Activated CD8-positive, alpha-beta memory T cell treated with anti-CD3 and anti-CD28 coated beads, Interleukin-2, amount 50 U/mL, for 24 hours (primary cell): ENCODE measurements at regions not wholly inside any gene's neighbourhood (a gene's known extent, or its start where the extent isn't known, plus 50 kb on each side); places are given as distances from the start of the nearest gene placed in this dataset.

Experiments
- DNase-seq: peaks from one replicate; pipeline ENCODE4 v3.0.0-alpha.2; 2020; ENCODE audit errors: extremely low read depth

DNA sequence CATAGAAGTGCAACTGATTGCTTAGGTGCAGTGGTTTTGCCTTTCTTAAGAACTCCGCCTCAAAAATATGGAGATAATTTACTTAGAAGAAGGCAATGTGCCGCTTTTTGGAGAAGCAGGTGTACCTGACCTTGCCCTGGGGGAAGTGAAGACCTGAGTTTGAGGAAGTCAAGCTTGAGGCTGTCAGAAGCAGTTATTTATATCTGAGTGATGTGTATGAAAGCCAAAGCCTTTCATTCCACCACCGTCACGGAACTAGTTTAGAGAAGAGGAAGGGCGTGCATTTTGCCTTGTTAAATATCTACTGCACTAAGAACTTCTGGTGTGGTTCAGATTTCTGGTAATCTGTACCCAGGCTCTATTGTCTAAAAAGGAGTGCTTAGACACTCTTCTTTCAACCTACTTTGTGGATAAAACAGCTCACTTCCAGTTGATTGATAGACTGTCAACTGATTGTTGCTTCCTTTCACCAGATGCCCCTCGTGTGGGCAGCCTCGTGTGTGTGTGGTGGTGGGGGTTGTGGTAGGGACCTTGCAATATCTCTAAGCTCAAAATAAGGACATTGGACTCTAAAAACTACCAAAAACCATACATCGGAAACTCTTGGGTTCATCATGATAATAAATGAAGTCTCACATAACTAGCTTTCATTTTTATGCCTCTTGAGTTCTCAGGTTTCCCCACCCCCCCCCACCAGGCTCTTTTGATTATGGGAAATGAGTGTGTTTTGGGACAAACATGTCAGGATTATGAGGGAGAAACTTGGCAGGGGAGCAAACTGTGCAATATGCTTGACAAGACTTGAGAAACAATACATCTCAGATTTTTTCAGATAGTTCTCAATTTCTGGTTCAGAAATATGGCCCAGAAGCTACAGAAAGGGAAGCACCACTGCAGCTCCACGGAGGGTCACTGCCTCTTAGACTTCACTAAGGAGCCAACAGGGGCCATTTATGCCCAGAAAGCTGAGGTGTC, 78.6 kb downstream of the ARF6 start:
- DNase-seq: no peak

DNA sequence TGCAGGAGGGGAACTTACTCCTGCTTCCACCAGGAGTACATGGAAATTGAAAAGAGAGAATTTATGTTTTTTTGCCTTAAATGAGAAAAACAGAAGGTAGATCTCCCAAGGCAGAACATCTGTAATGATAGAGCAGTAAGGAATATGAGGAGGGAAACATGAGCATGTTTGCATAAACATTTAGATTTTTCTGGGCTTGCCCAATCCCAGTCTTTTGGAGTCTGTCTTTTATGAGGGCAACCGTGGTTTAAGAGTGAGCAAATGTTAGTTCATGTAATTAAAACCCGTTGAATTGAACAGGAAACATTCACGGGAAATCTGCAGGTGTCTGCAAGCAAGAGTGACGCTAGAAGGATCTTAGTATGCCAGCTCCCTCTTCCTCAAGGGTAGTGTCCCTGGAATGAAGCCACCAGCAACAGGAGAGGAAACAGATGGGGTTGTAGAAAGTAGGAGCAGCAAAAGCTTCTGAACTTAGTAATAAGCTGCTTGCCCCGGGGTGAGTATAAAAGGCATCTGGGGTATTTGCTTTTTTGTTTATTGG, 79.3 kb downstream of the ARF6 start:
- DNase-seq: no peak

DNA sequence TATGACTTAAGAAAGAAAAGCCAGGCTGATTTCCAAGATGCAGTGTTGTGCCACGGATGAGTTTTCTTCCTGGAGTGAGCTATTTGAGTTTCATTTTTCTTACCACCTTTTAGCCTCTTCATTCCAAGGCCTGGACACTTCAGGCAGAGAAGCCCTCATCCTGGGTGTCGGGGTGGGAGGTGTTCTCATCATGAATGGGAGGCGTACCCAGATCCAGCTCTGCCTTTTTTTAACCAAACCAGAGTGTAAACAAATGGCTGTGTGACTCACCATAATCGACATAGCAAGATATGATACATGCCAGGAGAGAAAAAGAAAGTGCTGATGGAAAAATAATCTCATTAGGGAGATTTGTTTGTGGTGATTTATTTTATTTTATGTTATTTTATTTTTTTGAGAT, 79.9 kb downstream of the ARF6 start:
- no peak for DNase-seq

DNA sequence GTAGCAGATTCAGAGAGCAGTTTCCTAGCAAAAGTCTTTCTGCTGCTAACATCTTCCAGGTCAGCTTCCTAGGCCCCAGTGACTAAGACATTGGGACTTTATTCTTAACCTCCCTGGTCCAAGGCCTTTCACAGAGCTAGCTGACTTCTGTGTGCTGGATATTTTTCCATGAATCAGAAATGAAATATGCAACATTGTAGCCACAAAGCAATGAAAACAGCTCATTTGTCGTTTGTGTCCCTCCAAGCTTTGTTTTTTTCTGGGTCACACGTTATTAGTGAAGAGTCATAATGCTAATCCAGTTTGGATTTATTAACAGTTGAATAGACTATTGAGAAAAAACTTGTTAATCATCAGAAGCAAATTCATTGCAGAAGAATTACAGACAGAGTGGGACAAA, 82.4 kb downstream of the ARF6 start:
- no peak for DNase-seq

DNA sequence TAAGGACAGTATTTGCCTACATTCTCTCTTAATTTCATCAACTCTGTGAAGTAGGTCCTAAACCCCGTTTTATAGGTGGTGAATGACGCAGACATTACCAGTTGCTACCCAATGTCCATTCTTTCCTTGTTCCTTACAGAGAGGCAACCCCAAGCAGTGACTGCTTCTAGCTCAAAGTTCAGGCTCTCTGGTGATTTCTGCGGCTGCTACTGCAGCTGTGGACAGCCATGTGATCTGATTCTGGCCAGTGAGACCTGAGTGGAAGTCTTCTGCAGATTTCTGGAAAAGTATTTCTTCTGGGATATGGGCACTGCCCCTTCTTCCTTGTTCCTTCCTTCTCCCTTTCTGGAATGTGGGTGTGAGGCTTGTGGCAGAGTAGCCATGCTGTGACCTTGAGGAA, 82.9 kb downstream of the ARF6 start:
- no peak for DNase-seq

DNA sequence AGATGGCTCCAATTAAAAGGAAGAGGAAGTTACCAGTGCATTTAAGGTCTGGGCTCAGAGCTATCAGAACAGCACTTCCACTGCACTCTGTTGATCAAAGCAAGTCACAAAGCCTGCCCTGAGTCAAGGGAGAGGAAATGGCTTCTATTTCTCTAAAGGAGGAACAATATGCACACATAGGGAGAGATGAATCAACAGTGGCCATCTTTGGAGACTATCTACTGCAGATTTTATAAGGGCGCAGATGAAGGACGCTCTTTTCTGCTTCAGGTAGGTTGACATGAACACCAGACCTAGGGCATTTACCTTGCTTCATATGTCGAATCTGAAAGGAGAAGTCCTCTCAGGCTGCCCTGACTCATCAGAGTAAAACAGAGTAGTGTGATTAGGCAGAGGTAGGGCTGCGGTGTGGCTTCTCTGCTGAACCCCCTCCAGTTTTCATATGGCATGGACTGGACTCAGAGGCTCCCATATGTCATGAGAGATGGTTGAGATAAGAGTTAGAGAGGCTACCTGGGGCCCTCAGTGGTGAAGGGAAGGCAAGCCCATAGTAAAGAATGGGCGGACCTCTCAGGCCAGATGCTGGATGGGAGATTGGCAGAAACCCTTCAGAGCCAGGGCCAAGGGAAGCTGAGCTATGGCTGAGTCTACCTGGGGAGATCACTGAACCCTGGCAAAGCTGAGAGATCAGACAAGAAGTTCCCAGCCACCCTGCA, 84.4 kb downstream of the ARF6 start:
- DNase-seq: no peak

DNA sequence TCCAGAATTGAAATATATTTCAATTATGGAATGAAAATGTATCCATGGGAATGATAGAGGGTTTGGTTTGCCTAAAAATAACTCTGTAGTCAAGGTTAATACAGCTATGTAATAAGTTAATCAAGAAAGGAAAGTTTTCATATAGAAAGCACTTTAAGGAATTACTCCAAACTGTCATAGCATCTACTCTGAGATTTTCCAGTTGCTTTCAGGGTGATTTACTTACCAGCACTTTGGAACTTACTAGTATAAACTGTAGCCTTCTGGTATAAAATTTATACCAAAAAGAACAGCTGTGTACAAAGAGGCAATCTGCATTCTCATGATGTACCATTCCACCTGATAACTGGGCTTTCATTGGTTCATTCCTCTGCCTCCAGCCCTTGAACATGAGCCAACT, 87.1 kb downstream of the ARF6 start:
- DNase-seq: no peak

DNA sequence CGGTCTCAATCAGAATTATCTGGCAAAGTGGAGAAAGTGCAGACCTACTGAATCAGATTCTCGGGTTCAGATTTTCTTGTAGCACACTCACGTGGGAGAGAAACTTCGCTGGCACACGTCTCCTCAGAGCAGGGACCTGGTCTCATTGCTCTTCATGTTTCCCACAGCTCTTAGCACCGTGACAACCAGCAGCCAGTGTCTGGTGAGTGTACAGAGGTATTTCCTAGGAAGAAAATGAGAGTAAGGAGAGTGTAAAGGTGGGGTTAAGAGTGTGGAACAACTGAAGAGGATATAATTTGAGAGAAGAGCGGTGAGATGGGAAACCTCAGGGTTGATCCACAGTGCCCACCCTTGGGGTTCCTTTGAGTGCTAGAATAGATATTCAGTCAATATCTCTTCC, 89.2 kb downstream of the ARF6 start:
- no peak for DNase-seq

DNA sequence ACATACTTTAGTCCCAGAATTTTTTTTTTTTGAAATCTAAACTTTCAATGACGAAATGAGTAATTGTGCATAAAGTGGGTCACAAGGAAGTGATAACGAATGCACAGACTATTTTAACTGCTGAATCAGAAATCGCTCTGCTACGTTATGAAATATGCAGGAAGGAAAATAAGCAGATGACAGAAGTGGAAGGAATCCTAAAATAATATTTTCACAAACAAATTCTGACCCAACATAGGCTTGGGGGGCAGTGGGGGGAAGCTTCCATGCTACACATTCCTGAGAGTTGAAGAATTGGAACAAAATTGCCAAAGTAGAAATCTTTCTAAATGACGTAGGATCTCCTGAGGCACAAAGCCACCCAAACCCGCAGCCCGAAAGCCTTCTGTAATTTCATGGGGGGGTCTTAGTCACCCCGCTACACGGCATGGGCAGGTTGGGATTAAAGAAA, 89.6 kb downstream of the ARF6 start:
- no peak for DNase-seq

DNA sequence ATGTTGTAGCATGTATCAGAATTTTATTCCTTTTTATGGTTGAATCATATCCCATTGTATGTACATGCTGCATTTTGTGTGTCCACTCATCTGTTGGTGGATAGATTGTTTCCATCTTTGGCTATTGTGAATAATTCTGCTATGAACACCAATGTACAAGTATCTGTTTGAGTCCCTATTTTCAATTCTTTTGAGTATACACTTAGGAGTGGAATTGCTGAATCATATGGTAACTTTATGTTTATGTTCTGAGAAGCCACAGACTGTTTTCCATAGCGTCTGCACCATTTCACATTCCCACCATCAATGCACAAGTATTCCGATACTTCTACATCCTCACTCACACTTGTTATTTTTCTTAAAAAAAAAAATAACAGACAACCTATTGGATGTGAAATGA, 91.5 kb downstream of the ARF6 start:
- DNase-seq: no peak

DNA sequence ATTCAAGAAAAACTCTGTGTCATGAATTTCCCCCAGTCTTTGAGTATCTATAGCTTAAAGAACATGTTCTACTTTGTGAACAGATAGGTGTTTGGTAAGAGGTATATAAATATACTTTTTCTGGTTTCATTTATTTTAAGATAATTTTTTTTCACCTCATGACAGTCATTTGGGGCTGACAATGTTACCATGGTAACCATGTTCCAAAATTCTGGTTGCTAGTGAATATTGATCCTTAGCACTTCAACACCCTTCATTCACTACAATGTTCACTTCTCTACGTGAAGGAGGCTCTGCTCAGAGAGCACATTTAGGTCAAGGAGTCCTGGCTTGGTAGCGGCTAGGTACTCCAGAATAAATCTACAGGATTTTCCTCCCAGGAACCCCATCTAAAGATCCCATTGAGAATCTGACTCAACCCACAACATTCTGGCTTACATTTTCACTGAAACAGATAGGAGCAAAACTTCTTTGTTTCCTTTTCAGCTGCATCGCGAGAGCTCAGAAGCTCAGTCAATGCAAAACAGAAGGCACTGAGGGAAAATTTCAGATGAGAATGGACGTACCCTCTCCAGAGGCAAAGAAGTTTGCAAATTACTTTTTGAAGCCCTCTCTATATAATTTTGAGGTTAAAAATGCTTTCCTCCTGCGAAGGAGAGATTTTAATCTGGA, 93.6 kb downstream of the ARF6 start:
- DNase-seq: no peak

DNA sequence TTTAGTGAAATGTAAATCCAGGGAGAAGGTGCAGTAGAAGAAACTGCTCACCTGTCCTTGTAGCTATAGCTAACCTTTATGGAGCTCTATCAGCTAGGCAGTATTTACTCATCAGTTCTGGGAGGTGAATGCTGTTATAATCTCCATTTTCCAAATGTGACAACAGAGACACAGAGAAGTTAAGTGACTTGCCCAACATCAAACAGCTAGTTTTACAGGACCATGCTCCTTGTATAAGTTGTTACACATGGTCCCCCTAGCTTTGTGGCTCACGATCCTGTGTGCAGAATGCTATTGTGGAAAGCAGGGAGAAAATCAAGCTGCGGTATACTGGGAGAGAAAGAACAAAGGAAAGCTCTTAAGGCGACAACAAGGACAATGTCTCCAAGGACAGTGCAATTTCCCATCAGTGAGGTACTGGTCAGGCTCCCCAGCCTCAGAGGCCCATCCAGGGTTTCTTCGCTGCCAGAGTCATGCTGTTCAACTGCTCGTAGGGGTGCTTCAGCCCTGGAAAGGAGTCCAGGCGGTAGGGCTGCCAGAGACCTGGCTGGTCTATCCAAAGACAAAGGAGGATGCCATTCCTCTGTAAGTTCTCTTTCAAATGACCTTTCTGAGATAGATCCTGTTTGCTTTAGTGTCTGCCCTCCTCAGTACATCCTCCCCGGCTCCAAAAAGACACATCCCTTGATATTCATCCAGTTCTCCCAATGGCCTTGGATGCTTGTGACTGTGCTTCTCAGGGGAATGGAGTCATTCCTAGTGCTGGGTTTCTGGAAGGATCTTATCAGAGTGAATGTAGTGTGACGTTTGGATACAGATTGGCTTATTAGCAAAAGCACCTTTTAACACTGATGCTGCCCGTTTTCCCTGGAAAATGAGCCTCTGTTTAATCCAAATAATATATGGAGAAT, 95.5 kb downstream of the ARF6 start:
- no peak for DNase-seq

DNA sequence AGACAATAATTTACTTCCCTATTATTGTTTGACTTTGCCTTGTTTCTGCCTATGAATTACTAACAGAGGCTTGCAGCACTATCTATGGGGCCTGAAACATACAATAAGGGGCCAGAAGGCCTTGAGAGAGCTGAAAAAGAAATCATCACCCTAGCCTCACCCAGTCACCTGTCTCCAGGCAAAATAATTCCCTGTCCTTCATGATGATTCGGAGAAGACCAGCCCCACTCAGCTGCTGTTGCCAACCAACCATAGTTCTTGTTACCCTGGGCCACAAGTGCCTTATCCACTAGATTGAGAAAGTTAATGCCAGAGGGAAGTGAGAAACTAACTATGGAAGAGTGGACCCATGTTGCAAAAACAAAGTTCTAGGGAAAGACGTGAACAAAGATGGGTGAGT, 97.1 kb downstream of the ARF6 start:
- DNase-seq: no peak

DNA sequence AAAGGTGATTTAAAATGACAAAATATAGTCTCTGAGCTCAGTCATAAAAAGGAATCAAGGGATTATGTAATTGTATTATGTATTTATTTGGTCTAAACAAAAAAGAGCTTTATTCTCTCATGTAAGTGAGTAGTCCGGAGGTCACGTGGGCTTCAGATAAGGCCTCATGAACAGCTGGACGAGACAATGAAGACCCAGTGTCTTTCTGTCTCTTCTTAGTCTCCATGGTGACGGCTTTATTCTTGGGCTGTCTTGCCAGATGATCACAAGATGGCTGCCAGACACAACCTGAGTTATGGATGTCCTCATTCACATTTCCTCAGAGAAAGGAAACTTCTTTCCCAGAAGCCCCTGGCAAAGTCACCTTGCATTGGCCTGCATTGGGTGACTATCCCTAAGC, 98.6 kb downstream of the ARF6 start:
- DNase-seq: no peak

DNA sequence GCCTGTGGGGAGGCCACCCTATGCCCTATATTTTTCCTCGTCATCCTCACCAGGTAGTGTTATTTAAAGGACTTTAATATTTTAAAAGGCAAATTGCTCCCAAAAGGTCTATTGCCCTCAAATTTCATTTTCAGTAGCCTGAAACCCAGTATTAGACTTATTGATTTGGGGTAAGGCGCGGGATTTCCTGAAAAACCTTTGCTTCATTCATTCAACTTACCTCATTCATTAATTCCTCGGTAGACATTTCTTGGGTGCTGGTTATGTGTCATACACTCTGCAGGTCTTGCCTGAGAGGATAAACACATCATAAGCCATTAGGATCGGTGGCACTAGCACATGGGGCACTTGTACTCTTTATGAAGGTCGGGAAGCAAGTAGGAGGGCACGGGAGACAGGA, 99.2 kb downstream of the ARF6 start:
- DNase-seq: no peak

DNA sequence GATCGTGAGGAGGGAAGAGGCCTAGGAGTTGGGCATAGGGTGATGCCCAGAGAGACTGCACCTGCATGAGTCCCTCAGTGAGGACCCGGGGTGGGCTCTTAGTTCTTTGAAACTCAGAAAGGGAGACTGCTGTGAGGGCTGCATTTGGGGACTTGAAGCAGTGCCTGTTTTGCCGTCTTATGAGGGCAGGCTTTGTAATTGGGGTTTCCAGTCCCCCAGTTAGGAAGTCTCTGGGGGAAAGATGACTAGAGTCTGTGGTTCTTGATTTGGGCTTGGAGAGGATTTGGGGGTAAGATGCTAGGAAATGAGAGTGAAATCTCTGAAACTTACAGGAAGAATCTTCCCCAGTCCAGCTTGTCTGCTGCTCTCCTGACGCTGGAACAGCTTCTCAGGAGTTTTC, 99.6 kb downstream of the ARF6 start:
- DNase-seq: no peak

DNA sequence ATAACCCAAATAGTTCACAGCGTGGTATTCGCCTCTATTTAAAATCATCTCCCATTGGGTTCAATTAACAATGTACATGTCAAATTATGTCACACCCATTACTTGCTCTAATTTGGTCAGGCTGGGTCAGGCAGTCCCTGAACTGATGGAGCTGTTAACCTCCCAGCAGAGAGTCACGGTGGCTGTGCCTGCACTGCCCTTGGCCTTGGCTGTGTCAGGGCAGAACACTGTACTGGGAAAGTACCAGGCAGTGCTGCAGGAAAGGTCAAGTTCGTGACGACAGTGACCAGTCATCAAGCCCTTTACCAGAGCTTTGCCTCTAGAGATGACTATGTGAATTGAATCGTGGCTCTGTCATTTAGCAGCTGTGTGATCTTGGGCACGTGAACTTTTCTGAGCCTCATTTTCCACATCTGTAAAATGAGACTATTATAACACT, 100.0 kb downstream of the ARF6 start:
- no peak for DNase-seq

DNA sequence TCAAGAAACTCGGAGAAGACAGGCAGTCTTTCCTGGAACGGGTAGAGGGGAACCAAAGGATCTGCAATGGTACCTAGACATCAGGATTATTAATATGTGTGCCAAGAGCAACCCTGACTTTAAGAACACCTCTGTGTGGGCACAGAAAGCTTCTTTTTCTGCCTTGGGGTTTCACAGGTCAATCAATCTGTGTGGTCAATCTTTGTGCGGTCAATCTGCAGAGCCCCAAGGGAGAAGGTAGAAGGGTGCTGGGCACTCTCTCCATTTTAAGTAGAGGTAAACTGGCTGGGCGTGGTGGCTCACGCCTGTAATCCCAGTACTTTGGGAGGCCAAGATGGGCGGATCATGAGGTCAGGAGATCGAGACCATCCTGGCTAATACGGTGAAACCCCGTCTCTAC, 100.7 kb downstream of the ARF6 start:
- no peak for DNase-seq

DNA sequence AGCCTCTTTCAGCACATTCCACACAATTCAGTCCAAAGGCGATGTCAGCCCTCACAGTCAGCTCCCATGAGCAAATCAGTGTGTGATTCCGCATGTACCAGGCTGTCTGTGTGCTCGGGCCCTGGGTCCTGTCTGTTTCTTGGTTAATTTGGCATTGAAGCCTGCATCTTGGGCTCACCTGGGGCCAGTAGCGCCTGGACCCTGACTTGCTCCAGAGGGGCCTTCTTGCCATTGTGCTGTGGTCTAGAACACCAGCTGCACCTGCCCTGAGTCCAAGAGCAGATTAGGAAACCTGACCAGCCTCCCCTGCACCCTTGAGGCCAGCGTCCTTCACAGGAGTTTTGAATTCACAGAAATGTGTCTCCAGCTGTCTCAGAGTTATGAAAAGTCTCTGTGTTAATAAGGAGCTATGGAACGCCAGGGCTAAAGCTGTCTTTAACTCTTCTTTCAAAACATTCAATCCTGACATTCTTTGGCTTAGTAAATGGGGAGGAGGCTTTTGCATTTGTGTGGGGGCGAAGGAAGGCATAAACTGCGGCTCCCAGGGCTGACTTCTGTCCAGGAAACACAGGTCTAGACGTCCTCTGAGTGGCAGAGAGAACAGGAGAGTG, 102.2 kb downstream of the ARF6 start:
- no peak for DNase-seq

DNA sequence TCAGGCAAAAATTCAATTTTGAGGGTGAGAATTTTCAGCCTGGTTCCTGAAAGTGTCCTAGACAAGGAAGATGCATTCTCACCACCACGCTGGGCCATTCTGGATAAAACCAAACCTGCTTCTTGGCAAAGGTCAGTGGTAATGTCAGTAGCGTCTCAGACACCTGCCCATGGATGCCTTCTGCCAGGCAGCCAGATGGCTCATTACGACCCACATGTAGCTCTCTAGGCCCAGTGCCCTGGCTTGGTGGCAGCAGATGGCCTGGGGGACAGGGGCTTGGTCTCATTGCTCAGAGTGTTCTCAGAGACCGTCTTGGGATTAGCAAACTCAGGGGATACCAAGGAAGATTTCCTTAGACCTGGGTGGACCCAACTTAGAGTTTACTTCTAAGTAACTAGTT, 105.1 kb downstream of the ARF6 start:
- no peak for DNase-seq
